Spleen (tissue), 11 donors: ENCODE measurements at regions not wholly inside any gene's neighbourhood (a gene's known extent, or its start where the extent isn't known, plus 50 kb on each side); places are given as distances from the start of the nearest gene placed in this dataset.

Experiments
- DNase-seq: peaks from one replicate; pipeline ENCODE4 v3.0.0-alpha.2; 2020
- H3K27ac ChIP-seq, 8 donors: fragments of 200-600 bp; sonication (generic) in 7 of 8; 1 replicate in 4 of 8; 2 replicates in 4 of 8; pipeline versions ENCODE4 v1.5.0 to v1.8.0; 2016 to 2021; ENCODE audit warnings: inconsistent platforms in 4 of 8, mild to moderate bottlenecking in 4 of 8, moderate library complexity in 1 of 8
- H3K27me3 ChIP-seq, 7 donors: fragments of 200-600 bp; sonication (generic) in 6 of 7; replicated peaks in 1 of 7; 1 replicate in 4 of 7; 2 replicates in 3 of 7; pipeline versions ENCODE4 v1.5.0 to v1.8.0; 2016 to 2021; ENCODE audit warnings: inconsistent platforms in 3 of 7, mild to moderate bottlenecking in 1 of 7
- H3K36me3 ChIP-seq, 6 donors: fragments of 200-600 bp; sonication (generic) in 5 of 6; 1 replicate in 4 of 6; 2 replicates in 2 of 6; pipeline versions ENCODE4 v1.5.0 to v1.8.0; 2016 to 2021; ENCODE audit warnings: inconsistent platforms in 2 of 6
- H3K4me1 ChIP-seq, 6 donors: fragments of 200-600 bp; sonication (generic) in 5 of 6; 1 replicate in 3 of 6; 2 replicates in 3 of 6; pipeline versions ENCODE4 v1.5.0 to v1.8.0; 2016 to 2021; ENCODE audit warnings: inconsistent platforms in 3 of 6
- H3K4me3 ChIP-seq, 8 donors: fragments of 200-600 bp; sonication (generic) in 7 of 8; 1 replicate in 4 of 8; 2 replicates in 4 of 8; pipeline versions ENCODE4 v1.5.0 to v1.8.0; 2016 to 2021; ENCODE audit warnings: inconsistent platforms in 4 of 8, mild to moderate bottlenecking in 4 of 8, moderate library complexity in 2 of 8
- H3K9me3 ChIP-seq, 8 donors: fragments of 200-600 bp; sonication (generic) in 7 of 8; 1 replicate in 4 of 8; 2 replicates in 4 of 8; pipeline versions ENCODE4 v1.5.0 to v1.8.0; 2016 to 2021; ENCODE audit warnings: inconsistent platforms in 4 of 8
- POLR2A ChIP-seq, 3 donors: fragments of 450-650 bp; IDR thresholded peaks; one replicate each; pipeline ENCODE4 v1.5.1; 2017; ENCODE audit warnings: antibody characterized with exemption in 3 of 3, mild to moderate bottlenecking in 1 of 3
- POLR2AphosphoS5 ChIP-seq, 3 donors: sonication (generic); formaldehyde crosslinking; IDR thresholded peaks; one replicate each; pipeline ENCODE4 v1.5.1; 2017; ENCODE audit warnings: antibody characterized with exemption in 3 of 3
- WGBS, 5 donors: extraction: QIAGEN DNeasy Blood & Tissue Kit in 3 of 5; methylation state at CpG; one replicate each; pipeline versions ENCODE4 v1.1.5 to v1.1.7; 2013 to 2018; 5-methylcytosine and 5-hydroxymethylcytosine counted together
- intact Hi-C: fragments of 100-400 bp; cut with DNase I; formaldehyde crosslinking; loops from one replicate; pipeline ENCODE4 v1.15.0; 2023; ENCODE audit warnings: low total_unique reads
- TF ChIP-seq, protein P1 (sequence below), 11 experiments: fragments of 200-600 bp in 7 of 11; fragments of 450-650 bp in 4 of 11; sonication (generic) in 4 of 11; IDR thresholded peaks in 8 of 11; conservative IDR thresholded peaks in 3 of 11; 1 replicate in 7 of 11; 2 replicates in 4 of 11; pipeline versions ENCODE4 v1.4.0 to v1.8.0; 2016 to 2021; ENCODE audit warnings: antibody characterized with exemption in 11 of 11, inconsistent platforms in 4 of 11, mild to moderate bottlenecking in 1 of 11
- donor health status: healthy with polysubstance abuse.
- donor health status: DM: no; HTN: no; CAD: no; lungs with moderate emphysema.
- donor health status: DM: no; HTN: no; CAD: no.
- donor health status: Bipolar disorder and iron deficiency.
- donor health status: healthy.
- donor health status: DM: no; HTN: no; CAD: no.
- donor health status: DM: yes; HTN: yes; CAD: no.

- Histone ChIP-seq H3K9me3 (peaks cover 0 to 3% (median 0%) of the 10 kb centered on the region in 8 donors), H3K4me3 (no peak overlapping the region), H3K4me1 (no peaks in the 10 kb centered on the region), H3K36me3 (no peaks in the 10 kb centered on the region), H3K27ac (no peak overlapping the region), H3K27me3 (no peaks in the 10 kb centered on the region)
- TF ChIP-seq POLR2A (IDR thresholded peaks at IDR 0.05) (no peak), POLR2AphosphoS5 (IDR thresholded peaks at IDR 0.05) (no peak)
- TF ChIP-seq, protein P1, sequence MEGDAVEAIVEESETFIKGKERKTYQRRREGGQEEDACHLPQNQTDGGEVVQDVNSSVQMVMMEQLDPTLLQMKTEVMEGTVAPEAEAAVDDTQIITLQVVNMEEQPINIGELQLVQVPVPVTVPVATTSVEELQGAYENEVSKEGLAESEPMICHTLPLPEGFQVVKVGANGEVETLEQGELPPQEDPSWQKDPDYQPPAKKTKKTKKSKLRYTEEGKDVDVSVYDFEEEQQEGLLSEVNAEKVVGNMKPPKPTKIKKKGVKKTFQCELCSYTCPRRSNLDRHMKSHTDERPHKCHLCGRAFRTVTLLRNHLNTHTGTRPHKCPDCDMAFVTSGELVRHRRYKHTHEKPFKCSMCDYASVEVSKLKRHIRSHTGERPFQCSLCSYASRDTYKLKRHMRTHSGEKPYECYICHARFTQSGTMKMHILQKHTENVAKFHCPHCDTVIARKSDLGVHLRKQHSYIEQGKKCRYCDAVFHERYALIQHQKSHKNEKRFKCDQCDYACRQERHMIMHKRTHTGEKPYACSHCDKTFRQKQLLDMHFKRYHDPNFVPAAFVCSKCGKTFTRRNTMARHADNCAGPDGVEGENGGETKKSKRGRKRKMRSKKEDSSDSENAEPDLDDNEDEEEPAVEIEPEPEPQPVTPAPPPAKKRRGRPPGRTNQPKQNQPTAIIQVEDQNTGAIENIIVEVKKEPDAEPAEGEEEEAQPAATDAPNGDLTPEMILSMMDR (IDR thresholded peaks at IDR 0.05 in 8 of 11, conservative IDR thresholded peaks at IDR 0.05 in 3 of 11), result no peak
- 93 to 98% (median 97%) methylated on average over 3 of the region's 3 CpGs for WGBS, 5 donors
- intact Hi-C loops, result no loop called here
- no peak for DNase-seq
Measured at GRCh38 chr3:59503441-59503840, 453.6 kb upstream of the CFAP20DC start.

- no peak for DNase-seq
- TF ChIP-seq POLR2AphosphoS5 (IDR thresholded peaks at IDR 0.05) (no peak), POLR2A (IDR thresholded peaks at IDR 0.05) (no peak)
- TF ChIP-seq, protein P1 (IDR thresholded peaks at IDR 0.05 in 8 of 11, conservative IDR thresholded peaks at IDR 0.05 in 3 of 11), result no peak
- H3K4me1 ChIP-seq, result no peaks in the 10 kb centered on the region
- H3K9me3 ChIP-seq, result peaks cover 0 to 3% (median 0%) of the 10 kb centered on the region in 8 donors
- WGBS, 5 donors, result 69 to 81% (median 72%) methylated on average over 4 of the region's 4 CpGs
- no peaks in the 10 kb centered on the region for H3K27me3 ChIP-seq
- intact Hi-C loops, result no loop called here
- H3K36me3 ChIP-seq, result no peaks in the 10 kb centered on the region
- no peak overlapping the region for H3K27ac ChIP-seq
- no peak overlapping the region for H3K4me3 ChIP-seq
Measured at GRCh38 chr3:59502806-59503205, 453.0 kb upstream of the CFAP20DC start.

DNA sequence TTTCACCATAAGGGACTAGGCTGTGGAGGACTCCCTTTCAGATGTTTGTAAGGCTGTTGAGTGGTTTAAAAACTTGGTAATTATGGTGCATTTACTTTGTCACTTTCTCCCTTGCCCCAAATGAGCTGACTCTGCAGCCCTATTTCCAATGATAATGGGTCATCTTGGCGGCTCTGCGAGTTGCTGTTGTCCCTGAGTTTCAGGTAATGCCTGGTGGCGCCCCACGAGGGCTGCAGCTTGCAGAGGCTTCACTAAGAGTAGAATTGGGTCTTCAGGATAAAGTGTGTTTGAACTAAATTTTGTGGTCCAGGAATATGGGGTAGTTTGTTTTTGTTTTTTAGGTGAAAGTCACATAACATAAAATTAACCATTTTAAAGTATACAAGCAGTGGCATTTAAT is 450.1 kb upstream of the CFAP20DC start:
- intact Hi-C loops, result no loop called here
- H3K36me3 ChIP-seq, result no peaks in the 10 kb centered on the region
- no peak overlapping the region for H3K4me3 ChIP-seq
- peaks cover 0 to 3% (median 0%) of the 10 kb centered on the region in 8 donors for H3K9me3 ChIP-seq
- no peak for DNase-seq
- H3K4me1 ChIP-seq, result no peaks in the 10 kb centered on the region
- no peak for TF ChIP-seq POLR2A (IDR thresholded peaks at IDR 0.05)
- TF ChIP-seq, protein P1 (IDR thresholded peaks at IDR 0.05 in 8 of 11, conservative IDR thresholded peaks at IDR 0.05 in 3 of 11), result no peak
- no peak for TF ChIP-seq POLR2AphosphoS5 (IDR thresholded peaks at IDR 0.05)
- H3K27ac ChIP-seq, result no peak overlapping the region
- 82 to 95% (median 93%) methylated on average over 4 of the region's 4 CpGs for WGBS, 5 donors
- H3K27me3 ChIP-seq, result no peaks in the 10 kb centered on the region

GRCh38 chr3:59499000-59499399 is 449.2 kb upstream of the CFAP20DC start:
- Histone ChIP-seq H3K27ac (no peak overlapping the region), H3K36me3 (no peaks in the 10 kb centered on the region), H3K4me1 (no peaks in the 10 kb centered on the region), H3K27me3 (no peaks in the 10 kb centered on the region), H3K4me3 (no peak overlapping the region), H3K9me3 (peaks cover 0 to 3% (median 0%) of the 10 kb centered on the region in 8 donors)
- TF ChIP-seq, protein P1 (IDR thresholded peaks at IDR 0.05 in 8 of 11, conservative IDR thresholded peaks at IDR 0.05 in 3 of 11), result no peak
- TF ChIP-seq POLR2A (IDR thresholded peaks at IDR 0.05), result no peak
- TF ChIP-seq POLR2AphosphoS5 (IDR thresholded peaks at IDR 0.05), result no peak
- 88 to 95% (median 89%) methylated on average over 15 of the region's 15 CpGs for WGBS, 5 donors
- no peak for DNase-seq
- intact Hi-C loops, result no loop called here
